Endothelial cell of umbilical vein (primary cell): ENCODE measurements at regions not wholly inside any gene's neighbourhood (a gene's known extent, or its start where the extent isn't known, plus 50 kb on each side); places are given as distances from the start of the nearest gene placed in this dataset.

Source experiments
- BruUV-seq: library from RNA; stranded (reverse); fragments of 400-500 nt; replicated peaks from 2 replicates; lab custom pipeline; 2021; lab: Mats Ljungman, UMichigan
- CTCF ChIA-PET: fragments of 300-600, 350-600 bp; sonication (Branson Sonifier 250); formaldehyde crosslinking; loops from one replicate; lab custom pipeline; 2021; ENCODE audit warnings: antibody characterized with exemption, inconsistent platforms; lab: Charles Lee
- POLR2A ChIA-PET: fragments of 300-600, 350-600 bp; sonication (Branson Sonifier 250); formaldehyde crosslinking; loops from one replicate; lab custom pipeline; 2021; ENCODE audit warnings: antibody characterized with exemption, inconsistent platforms; lab: Charles Lee
- DNase-seq: peaks from one replicate; pipeline ENCODE4 v3.0.0-alpha.2; 2011; ENCODE audit warnings: low read depth, low spot score
- FAIRE-seq: peaks from 2 replicates; lab custom pipeline; 2011; peaks lifted over from hg19 to GRCh38; lab: Jason Lieb, UNC
- H2AFZ ChIP-seq: 2 replicates; pipeline ENCODE4 v1.6.0; 2012; ENCODE audit warnings: low read depth, low read length, control low read depth, inconsistent platforms
- H3K27ac ChIP-seq: 2 replicates; pipeline ENCODE4 v1.5.1; 2011; ENCODE audit warnings: low read depth, mild to moderate bottlenecking, control low read depth, low read length, moderate library complexity; ENCODE audit not compliant: insufficient read depth
- H3K27me3 ChIP-seq, 2 experiments: 2 replicates each; pipeline versions ENCODE4 v1.6.0 to v1.6.1; 2011; ENCODE audit warnings: low read length in 2 of 2, mixed read lengths in 1 of 2; ENCODE audit not compliant: control insufficient read depth in 2 of 2, insufficient read depth in 2 of 2
- H3K36me3 ChIP-seq, 2 experiments: 2 replicates in 1 of 2; 3 replicates in 1 of 2; pipeline ENCODE4 v1.5.1; 2011; ENCODE audit warnings: low read length in 2 of 2, mild to moderate bottlenecking in 1 of 2, moderate library complexity in 1 of 2; ENCODE audit not compliant: control insufficient read depth in 2 of 2, insufficient read depth in 2 of 2; ENCODE audit errors: extremely low read depth in 1 of 2
- H3K4me1 ChIP-seq: 3 replicates; pipeline ENCODE4 v1.5.1; 2011; ENCODE audit warnings: mild to moderate bottlenecking, low read length; ENCODE audit not compliant: control insufficient read depth, insufficient read depth; ENCODE audit errors: extremely low read depth
- H3K4me2 ChIP-seq: 2 replicates; pipeline ENCODE4 v1.6.1; 2011; ENCODE audit warnings: low read length, control low read depth, mixed read lengths; ENCODE audit not compliant: insufficient read depth
- H3K4me3 ChIP-seq, 3 experiments: fragments of 200-600 bp in 1 of 3; sonication (generic), shearing (Covaris generic) in 1 of 3; replicated peaks in 1 of 3; 2 replicates each; pipeline ENCODE4 v1.5.1; 2011 to 2016; ENCODE audit warnings: control low read depth in 3 of 3, low read length in 3 of 3, mild to moderate bottlenecking in 2 of 3, inconsistent platforms in 1 of 3, low read depth in 1 of 3, moderate library complexity in 1 of 3; ENCODE audit not compliant: insufficient read depth in 1 of 3
- H3K79me2 ChIP-seq: 2 replicates; pipeline ENCODE4 v1.6.0; 2012; ENCODE audit warnings: low read length, inconsistent platforms; ENCODE audit not compliant: control insufficient read depth, insufficient read depth
- H3K9ac ChIP-seq: replicated peaks from 2 replicates; pipeline ENCODE3; 2011; ENCODE audit warnings: low read length, control low read depth; ENCODE audit not compliant: insufficient read depth; ENCODE audit errors: extremely low read depth
- H3K9me1 ChIP-seq: replicated peaks from 3 replicates; pipeline ENCODE4 v1.6.0; 2011; ENCODE audit warnings: mild to moderate bottlenecking, low read length; ENCODE audit not compliant: control insufficient read depth, insufficient read depth; ENCODE audit errors: extremely low read depth
- H3K9me3 ChIP-seq: replicated peaks from 2 replicates; pipeline ENCODE4 v1.5.1; 2012; ENCODE audit warnings: low read length, inconsistent platforms; ENCODE audit not compliant: control insufficient read depth, insufficient read depth
- H4K20me1 ChIP-seq: replicated peaks from 2 replicates; pipeline ENCODE3; 2011; ENCODE audit warnings: mild to moderate bottlenecking, low read length; ENCODE audit not compliant: control insufficient read depth, insufficient read depth; ENCODE audit errors: extremely low read depth
- CTCF ChIP-seq, 2 donors: IDR thresholded peaks; 1 replicate in 1 of 2; 2 replicates in 1 of 2; pipeline ENCODE4 v1.5.1; 2011; ENCODE audit warnings: low read length in 2 of 2, mild to moderate bottlenecking in 2 of 2, moderate library complexity in 2 of 2, control low read depth in 1 of 2, inconsistent platforms in 1 of 2, low read depth in 1 of 2; ENCODE audit not compliant: insufficient read depth in 1 of 2; ENCODE audit errors: extremely low read depth in 1 of 2
- EZH2 ChIP-seq: IDR thresholded peaks from 2 replicates; pipeline ENCODE4 v1.6.1; 2012; ENCODE audit warnings: borderline replicate concordance, low read depth, mild to moderate bottlenecking, moderate library complexity, low read length, inconsistent platforms; ENCODE audit not compliant: severe bottlenecking
- FOS ChIP-seq: IDR thresholded peaks from 2 replicates; pipeline ENCODE4 v1.6.1; 2011; ENCODE audit warnings: mild to moderate bottlenecking, low read length, moderate library complexity, borderline replicate concordance; ENCODE audit not compliant: insufficient read depth
- GATA2 ChIP-seq: IDR thresholded peaks from 2 replicates; pipeline ENCODE4 v1.7.0; 2011; ENCODE audit warnings: low read depth, mild to moderate bottlenecking, moderate library complexity, mixed read lengths, low read length; ENCODE audit not compliant: insufficient read length, insufficient read depth
- JUN ChIP-seq: IDR thresholded peaks from 2 replicates; pipeline ENCODE4 v1.6.1; 2011; ENCODE audit warnings: borderline replicate concordance, low read depth; ENCODE audit not compliant: insufficient read length, insufficient read depth
- MAX ChIP-seq: IDR thresholded peaks from 2 replicates; pipeline ENCODE4 v1.6.1; 2011; ENCODE audit not compliant: insufficient read depth, insufficient read length
- MYC ChIP-seq: IDR thresholded peaks from one replicate; pipeline ENCODE4 v1.6.1; 2011; ENCODE audit warnings: mild to moderate bottlenecking, low read depth, low read length
- POLR2A ChIP-seq: IDR thresholded peaks from 2 replicates; pipeline ENCODE4 v1.6.1; 2012; ENCODE audit warnings: low read depth, mild to moderate bottlenecking, control low read depth, low read length
- POLR2AphosphoS5 ChIP-seq: IDR thresholded peaks from 2 replicates; pipeline ENCODE4 v1.6.1; 2012; ENCODE audit warnings: low read depth, mild to moderate bottlenecking, control low read depth, low read length, moderate library complexity; ENCODE audit not compliant: insufficient read depth
- dilution Hi-C: fragments of 300-500 bp; cut with MboI; formaldehyde crosslinking; loops from one replicate; pipeline ENCODE4 v1.15.0; 2019; ENCODE audit warnings: low sequenced_read_pairs; ENCODE audit not compliant: extremely low pct_ligation_motif_present
- intact Hi-C: fragments of 100-400 bp; cut with micrococcal nuclease; formaldehyde crosslinking; loops from one replicate; pipeline ENCODE4 v1.10.0; 2022

GRCh38 chr19:31057476-31057875 is 291.8 kb downstream of the TSHZ3 start:
- dilution Hi-C loops (no loop called here), intact Hi-C loops (no loop called here)
- Histone ChIP-seq H3K9ac (no peak overlapping the region), H3K9me3 (peaks cover 8% of the 10 kb centered on the region), H3K36me3 (no peaks in the 10 kb centered on the region), H3K4me1 (no peaks in the 10 kb centered on the region), H3K9me1 (no peaks in the 10 kb centered on the region), H3K4me3 (no peak overlapping the region), H4K20me1 (no peaks in the 10 kb centered on the region), H3K27me3 (no peaks in the 10 kb centered on the region), H2AFZ (no peak overlapping the region), H3K27ac (no peak overlapping the region), H3K4me2 (no peak overlapping the region), H3K79me2 (no peaks in the 10 kb centered on the region)
- TF ChIP-seq CTCF (IDR thresholded peaks at IDR 0.05; ENCODE audit: extremely low read depth in 1 of 2, insufficient read depth in 1 of 2, low read depth in 1 of 2, low read length in 2 of 2), result no peak
- TF ChIP-seq GATA2, result no peak
- no peak for TF ChIP-seq JUN
- TF ChIP-seq POLR2A, result no peak
- TF ChIP-seq FOS, result no peak
- TF ChIP-seq MYC, result no peak
- TF ChIP-seq POLR2AphosphoS5, result no peak
- no peak for TF ChIP-seq EZH2
- TF ChIP-seq MAX, result no peak
- CTCF ChIA-PET, result no interaction called here
- DNase-seq (no peak), FAIRE-seq (no peak)
- POLR2A ChIA-PET, result no interaction called here
- no TSS peak for BruUV-seq
